OCI-LY1 (cell line): ENCODE measurements at regions not wholly inside any gene's neighbourhood (a gene's known extent, or its start where the extent isn't known, plus 50 kb on each side); places are given as distances from the start of the nearest gene placed in this dataset.

Experiments used
- CTCF ChIP-seq: fragments of 200-600 bp; sonication (generic), shearing (Covaris generic); IDR thresholded peaks from 2 replicates; pipeline ENCODE4 v1.5.1; 2017; ENCODE audit warnings: mild to moderate bottlenecking, antibody characterized with exemption, low read length, moderate library complexity, mixed read lengths
- EZH2 ChIP-seq: fragments of 200-600 bp; sonication (generic), shearing (Covaris generic); IDR thresholded peaks from 2 replicates; pipeline ENCODE4 v1.8.0; 2017; ENCODE audit warnings: borderline replicate concordance, mixed run types, mild to moderate bottlenecking, antibody characterized with exemption, low read length, moderate library complexity, mixed read lengths

DNA sequence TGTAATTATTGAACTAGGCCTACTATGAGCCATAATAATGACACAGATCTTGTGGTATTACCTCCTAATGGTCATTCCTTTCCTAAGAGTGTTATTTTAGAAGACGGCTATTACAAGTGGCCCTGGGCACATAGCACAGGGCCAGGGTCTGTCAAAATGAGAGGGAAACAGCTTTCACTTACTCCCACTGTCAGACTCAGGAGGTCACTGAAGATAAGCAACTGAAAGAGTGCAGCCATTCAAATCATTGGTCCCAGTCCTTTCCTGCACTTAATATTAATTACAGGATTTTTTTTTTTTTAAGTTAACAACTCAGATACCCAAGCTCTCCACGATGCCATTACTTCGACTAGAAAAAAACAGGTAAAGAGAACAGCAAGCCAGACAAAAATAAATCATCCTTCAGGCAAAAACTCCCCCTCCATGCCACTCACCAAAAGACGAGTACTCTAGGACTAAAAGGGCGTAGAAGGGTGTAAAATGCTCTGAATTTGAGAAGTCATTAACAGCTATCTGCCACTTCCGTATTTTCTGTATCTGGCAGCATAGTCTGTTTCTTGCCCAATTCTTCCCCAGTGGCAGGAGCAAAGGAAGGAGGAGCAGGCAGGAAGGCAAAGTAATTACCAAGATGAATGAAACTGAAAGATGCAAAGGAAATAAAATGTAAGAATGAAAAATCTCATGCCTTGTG is 87.4 kb downstream of the ZNF608 start:
- TF ChIP-seq CTCF (no peak), EZH2 (no peak)
